GM19023 (cell line): ENCODE measurements at regions not wholly inside any gene's neighbourhood (a gene's known extent, or its start where the extent isn't known, plus 50 kb on each side); places are given as distances from the start of the nearest gene placed in this dataset.

Experiments used
- ATAC-seq: cut with Tn5 transposase; IDR thresholded peaks from one replicate; pipeline ENCODE4 v1.9.1; 2021; ENCODE audit warnings: mild to moderate bottlenecking, moderate library complexity; ENCODE audit not compliant: unreplicated experiment

DNA sequence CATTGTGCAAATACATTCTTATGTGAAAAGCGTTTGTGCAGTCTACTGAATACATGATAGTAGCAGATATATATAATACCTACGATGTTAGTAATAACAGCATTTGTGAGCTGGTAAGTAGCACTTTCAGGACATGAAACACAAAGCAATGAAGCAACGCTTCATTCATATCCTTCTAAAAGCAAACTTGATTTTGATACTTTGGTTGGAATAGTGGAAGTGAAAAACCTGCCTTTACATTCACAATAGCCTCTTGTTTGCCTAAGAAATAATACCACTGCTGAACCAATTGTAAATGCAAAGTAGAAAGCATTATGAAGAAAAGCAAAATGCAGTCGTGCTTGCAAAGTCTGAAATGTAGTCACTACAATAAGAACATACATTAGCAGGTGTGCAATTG lies 926.3 kb downstream of the FSTL5 start:
- ATAC-seq = no peak

GRCh38 chr4:161225327-161225726 lies 938.5 kb downstream of the FSTL5 start:
- no peak for ATAC-seq

DNA sequence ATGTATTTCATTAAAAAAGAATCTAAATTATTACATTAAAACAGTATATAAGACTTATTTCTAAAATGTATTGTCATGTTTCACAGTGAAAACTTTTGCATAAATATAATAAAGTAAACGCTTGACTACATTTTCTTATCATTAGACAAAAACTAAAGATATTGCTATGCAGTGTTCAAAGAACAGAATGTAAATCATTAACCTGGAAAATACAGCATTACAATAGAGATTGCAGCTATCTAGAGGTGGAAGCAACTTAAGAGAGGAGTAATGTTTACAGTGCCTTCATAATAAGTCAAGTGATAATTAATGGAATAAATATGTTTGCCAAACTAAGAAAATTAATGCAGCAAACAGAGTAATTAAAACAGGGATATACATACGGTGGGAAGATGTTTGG lies 940.9 kb downstream of the FSTL5 start:
- no peak for ATAC-seq

DNA sequence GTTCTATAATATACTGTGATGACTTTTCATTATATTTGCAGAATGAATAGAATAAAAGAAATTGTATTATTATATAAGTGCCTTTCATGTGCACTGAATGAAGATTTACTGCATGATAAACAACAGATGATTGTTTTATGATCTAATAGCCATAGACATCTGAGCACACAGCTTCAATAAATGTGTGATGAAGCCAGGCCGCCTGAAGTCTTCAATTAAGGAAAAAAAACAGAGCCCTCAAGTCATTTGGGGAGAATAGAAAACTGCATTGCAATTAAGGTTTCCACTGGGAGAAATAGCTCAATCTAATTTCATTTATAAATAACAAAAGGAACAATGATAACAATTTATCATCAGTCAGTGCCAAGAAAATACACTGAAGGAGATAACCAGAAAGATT lies 955.2 kb downstream of the FSTL5 start:
- no peak for ATAC-seq

GRCh38 chr4:161206528-161207080 lies 957.2 kb downstream of the FSTL5 start:
- ATAC-seq = no peak

DNA sequence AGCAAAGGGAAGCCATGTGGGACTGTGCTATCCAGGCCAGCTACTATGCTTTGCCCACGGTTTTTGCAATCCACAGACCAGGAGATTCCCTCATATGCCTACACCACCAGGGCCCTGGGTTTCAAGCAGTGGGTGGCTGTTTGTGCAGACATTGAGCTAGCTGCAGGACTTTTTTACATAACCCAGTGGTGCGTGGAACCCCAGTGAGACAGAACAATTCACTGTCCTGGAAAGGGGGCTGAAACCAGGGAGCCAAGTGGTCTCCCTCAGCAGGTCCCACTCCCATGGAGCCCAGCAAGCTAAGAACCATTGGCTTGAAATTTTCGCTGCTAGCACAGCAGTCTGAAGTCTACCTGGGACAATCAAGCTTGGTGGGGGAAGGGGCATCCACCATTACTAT lies 959.9 kb downstream of the FSTL5 start:
- ATAC-seq = no peak

- ATAC-seq = no peak
These were observed 965.9 kb downstream of the FSTL5 start for GRCh38 chr4:161197912-161198311.

DNA sequence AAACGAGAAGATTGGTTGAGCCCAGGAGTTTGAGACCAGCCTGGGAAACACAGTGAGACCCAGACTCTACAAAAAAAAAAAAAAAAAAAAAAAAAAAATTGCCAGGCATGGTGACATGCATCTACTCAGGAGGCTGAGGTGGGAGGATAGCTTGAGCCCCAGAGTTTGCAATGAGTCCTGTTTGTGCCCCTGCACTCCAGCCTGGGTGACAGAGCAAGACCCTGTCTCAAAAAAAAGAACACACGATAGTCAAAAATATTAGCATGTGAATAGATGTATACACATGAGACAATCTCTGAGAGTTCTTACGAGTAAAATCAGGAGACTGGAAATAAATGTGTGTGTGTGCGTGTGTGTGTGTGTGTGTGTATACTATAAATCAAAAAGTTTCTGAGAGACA lies 966.3 kb downstream of the FSTL5 start:
- no peak for ATAC-seq

DNA sequence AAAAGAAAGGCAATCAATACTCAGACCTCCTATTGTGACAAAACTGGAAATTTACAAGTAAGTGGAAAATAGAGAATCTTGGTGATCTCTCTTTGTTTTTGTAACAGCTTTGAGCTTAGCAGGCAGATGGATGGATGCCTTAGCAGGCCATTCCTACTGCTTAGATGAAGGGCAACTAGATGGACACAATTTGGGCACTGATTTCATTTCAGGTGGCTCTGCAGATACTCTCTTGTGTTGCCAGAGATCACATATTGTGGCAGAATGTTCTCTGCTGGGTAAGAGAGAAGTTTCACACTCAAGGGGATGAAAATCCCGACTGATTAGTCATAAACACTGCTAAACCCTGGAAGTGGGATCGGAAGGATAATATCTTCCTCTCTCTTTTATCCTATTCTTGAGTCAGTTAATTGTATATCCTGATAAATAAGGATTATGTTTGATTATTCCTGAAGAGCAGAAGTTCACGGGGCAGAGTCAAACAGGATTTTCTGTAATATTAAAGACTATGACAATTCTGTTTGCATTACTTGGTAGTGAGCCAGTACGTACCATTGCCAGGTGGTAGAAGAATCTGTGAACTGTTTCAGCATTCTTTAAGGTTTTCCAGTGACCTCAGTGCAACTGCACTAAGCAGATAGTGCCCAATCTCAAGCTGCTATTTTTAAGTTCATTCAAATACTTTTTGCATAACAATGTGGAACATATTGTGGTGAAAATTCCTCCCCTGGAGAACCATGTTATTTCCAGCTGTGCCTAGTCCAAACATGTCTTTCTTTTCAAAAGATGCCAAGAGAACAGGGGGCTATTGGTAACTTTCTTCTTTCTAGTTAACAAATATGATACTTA lies 974.3 kb downstream of the FSTL5 start:
- ATAC-seq = no peak

GRCh38 chr4:161188578-161188977 lies 975.2 kb downstream of the FSTL5 start:
- ATAC-seq = no peak

- ATAC-seq = no peak
These were observed 976.2 kb downstream of the FSTL5 start for GRCh38 chr4:161187569-161187968.

DNA sequence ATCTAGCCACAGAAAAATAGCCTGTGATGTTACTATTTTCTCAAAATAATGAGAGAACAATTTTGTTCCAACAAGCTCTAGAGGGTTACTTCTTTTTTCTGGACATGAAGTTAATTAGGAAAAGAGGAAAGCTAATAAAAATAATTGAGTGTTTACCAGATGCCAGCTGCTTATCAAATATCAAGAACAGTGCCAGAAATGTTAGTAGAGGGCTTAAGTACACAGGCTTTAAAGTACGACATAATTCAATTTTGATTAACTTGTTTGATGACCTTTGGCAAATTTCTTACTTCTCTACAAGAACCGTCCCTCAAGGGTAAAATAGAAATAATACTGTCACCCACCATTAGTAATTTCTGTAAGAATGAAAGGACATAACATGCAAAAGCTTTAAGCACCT lies 977.0 kb downstream of the FSTL5 start:
- no peak for ATAC-seq

DNA sequence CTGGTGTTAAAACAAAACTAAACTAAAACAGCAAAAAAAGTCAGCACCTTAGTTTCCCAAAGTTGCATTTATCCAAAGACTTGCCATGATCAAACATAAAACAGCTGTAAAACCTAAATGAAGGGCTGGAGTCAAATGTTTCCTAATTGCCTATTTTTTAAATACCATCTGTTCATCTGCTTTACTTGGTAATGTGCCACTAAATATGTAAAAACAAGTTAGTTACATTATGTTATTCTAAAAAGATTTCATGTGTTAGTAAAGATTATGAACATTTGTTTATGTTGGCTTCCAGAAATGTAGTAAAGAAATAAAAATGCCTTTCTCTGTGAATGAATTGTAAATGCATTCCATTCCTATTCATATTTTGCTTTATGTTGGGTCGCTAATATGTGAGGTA lies 977.8 kb downstream of the FSTL5 start:
- no peak for ATAC-seq

DNA sequence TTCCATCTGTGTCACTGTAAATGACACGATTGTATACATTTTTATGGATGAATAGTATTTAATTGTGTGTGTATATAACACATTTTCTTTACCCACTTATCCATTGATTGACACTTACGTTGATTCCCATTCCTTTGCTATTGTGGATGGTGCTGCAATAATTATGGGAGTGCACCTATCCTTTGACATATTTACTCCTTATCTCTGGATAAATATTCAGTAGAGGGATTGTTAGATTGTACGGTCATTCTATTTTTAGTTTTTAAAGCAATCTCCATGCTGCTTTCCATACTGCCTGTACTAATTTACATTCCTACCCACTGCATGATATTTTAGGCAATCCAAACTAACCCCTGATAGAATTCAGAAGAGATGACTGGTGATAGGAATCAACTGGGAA lies 980.1 kb downstream of the FSTL5 start:
- ATAC-seq = no peak

GRCh38 chr4:161182913-161183312 lies 980.9 kb downstream of the FSTL5 start:
- no peak for ATAC-seq

DNA sequence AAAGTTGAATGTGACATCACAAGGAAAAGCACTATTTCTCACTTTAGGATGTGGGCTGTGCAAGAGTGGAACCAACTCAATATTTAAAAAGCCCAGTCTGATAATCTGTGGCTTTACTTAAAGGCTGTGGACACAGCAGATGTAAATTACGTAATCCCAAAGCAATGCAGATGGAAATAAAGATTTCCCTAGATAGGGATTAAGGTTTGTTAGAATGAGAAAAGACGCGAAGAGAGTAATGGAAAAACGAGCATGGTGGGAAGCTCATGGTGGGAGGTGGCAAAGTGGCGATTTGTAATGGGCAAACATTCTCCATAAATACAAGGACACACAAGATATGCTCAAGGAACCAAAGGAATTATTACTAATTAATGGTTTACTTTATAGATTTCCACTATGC lies 985.5 kb downstream of the FSTL5 start:
- ATAC-seq = no peak

GRCh38 chr4:161172396-161173026 lies 991.3 kb downstream of the FSTL5 start:
- ATAC-seq = no peak

DNA sequence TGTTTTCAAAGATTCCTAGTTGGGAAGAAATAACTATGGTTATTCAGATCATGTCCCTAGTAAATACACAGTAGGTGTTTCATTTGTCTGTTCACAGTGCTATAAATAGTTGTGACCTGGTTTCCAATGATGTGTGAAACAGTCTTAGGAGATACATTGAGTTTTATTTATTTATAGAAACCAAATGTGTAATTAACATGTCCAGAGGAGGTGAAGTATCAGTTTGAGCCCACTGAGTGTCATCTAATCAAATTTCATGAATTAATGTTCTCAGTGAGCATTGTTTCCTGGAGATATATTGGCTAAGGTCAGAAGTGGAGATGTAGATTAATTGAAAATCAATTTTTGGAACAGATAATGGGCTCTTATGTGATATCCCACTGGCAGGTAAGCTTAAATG lies 996.3 kb downstream of the FSTL5 start:
- no peak for ATAC-seq

DNA sequence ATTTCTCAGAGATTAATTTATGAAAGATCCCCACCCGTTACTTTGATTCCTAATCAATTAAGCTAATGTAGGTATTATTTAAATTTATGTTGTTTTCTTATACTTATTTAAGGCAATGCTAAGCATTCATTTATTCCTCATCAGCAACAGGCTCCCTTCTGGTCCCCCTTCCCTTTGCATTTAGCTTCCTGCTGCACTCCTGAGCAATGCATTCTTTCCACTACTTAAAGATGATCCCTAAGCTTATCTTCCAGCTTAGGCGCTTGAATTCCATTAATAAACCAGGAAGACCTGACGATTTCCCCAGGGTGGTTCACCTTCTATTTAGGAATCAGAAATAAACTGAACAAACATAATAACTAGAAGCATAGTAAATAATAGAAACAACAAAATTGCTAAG lies 1003.1 kb downstream of the FSTL5 start:
- no peak for ATAC-seq

DNA sequence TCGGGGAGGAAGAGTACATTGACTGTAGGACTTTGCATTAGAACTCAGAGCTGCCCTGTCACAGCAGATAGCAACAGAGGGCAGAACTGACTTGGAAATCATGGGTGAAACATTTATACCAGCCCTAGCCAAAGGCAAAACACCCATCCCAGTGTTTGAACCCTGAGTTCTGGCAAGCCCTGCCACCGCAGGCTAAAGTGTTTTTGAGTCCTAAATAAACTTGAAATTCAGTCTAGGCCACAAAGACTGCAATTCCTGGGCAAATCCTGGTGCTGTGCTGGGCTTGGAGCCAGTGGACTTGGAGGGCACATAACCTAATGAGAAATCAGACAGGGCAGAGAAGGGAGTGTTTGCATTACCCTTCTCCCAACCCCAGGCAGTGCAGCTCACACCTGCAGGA lies 1015.7 kb downstream of the FSTL5 start:
- ATAC-seq = no peak

DNA sequence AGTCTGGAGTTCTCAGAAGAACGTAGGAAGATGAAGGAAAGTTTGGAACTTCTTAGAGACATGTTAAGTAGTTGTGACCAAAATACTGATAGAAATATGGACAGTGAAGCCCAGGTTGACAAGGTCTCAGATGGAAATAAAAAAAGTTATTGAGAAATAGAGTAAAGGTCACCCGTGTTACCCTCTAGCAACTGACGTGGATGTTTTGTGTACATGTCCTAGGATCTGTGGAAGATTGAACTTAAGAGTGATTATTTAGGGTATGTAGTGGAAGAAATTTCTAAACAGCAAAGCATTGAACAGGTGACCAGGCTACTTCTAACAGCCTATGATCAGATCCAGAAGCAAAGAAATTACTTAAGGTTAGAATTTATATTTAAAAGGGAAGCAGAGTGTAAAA lies 1020.4 kb downstream of the FSTL5 start:
- no peak for ATAC-seq

DNA sequence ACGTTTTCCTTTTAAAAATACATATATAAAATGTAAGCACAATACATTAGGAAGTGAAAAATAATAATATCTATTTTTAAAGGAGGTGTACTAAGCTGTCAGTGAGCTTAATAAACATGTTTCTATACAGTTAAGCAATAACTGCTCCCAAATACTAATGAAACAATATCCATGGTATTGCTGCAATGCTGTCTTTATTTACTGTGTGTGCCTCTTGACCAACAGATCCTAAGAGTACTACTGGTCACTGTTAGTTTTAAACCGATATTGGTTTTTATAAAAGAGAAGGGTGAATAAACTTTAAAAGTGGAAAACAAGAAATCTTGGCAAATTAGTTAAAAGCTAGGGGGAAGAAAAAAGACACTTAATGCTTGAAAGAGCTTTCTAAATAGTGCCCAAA lies 1029.0 kb downstream of the FSTL5 start:
- no peak for ATAC-seq
